MM.1S (cell line): ENCODE measurements at regions not wholly inside any gene's neighbourhood (a gene's known extent, or its start where the extent isn't known, plus 50 kb on each side); places are given as distances from the start of the nearest gene placed in this dataset.

Source experiments
- DNase-seq: peaks from one replicate; pipeline ENCODE4 v3.0.0-alpha.2; 2015
- H2AFZ ChIP-seq: fragments of 300-600 bp; sonication (generic); 2 replicates; pipeline ENCODE4 v1.6.0; 2016; ENCODE audit warnings: antibody characterized with exemption, low read length
- H3F3A ChIP-seq: fragments of 300-600 bp; sonication (generic); 2 replicates; pipeline ENCODE4 v1.6.1; 2016; ENCODE audit warnings: mild to moderate bottlenecking, antibody characterized with exemption, low read length, moderate library complexity, mixed read lengths; ENCODE audit not compliant: insufficient read depth
- H3K27ac ChIP-seq: fragments of 300-600 bp; sonication (generic); 2 replicates; pipeline ENCODE4 v1.5.1; 2016; ENCODE audit warnings: mild to moderate bottlenecking, low read length
- H3K27me3 ChIP-seq: fragments of 300-600 bp; sonication (generic); replicated peaks from 2 replicates; pipeline ENCODE4 v1.6.0; 2016; ENCODE audit warnings: low read length; ENCODE audit not compliant: insufficient read depth
- H3K36me3 ChIP-seq: fragments of 300-600 bp; sonication (generic); replicated peaks from 2 replicates; pipeline ENCODE4 v1.6.1; 2016; ENCODE audit warnings: mild to moderate bottlenecking, low read length, mixed read lengths; ENCODE audit not compliant: insufficient read depth
- H3K4me1 ChIP-seq: fragments of 300-600 bp; sonication (generic); 2 replicates; pipeline ENCODE4 v1.6.1; 2016; ENCODE audit warnings: low read length, mixed read lengths
- H3K4me2 ChIP-seq: fragments of 300-600 bp; sonication (generic); 2 replicates; pipeline ENCODE4 v1.6.0; 2016; ENCODE audit warnings: low read depth, low read length
- H3K4me3 ChIP-seq: fragments of 300-600 bp; sonication (generic); 2 replicates; pipeline ENCODE4 v1.5.1; 2016; ENCODE audit warnings: low read length, mixed read lengths
- H3K79me2 ChIP-seq: fragments of 300-600 bp; sonication (generic); 2 replicates; pipeline ENCODE4 v1.6.1; 2016; ENCODE audit warnings: mixed run types, low read length, mixed read lengths
- H3K9ac ChIP-seq: fragments of 300-600 bp; sonication (generic); 2 replicates; pipeline ENCODE4 v1.6.1; 2016; ENCODE audit warnings: low read length, mixed read lengths
- H3K9me2 ChIP-seq: fragments of 300-600 bp; sonication (generic); replicated peaks from 2 replicates; pipeline ENCODE4 v1.6.1; 2016; ENCODE audit warnings: mild to moderate bottlenecking, low read length, mixed read lengths; ENCODE audit not compliant: insufficient read depth
- H3K9me3 ChIP-seq: fragments of 300-600 bp; sonication (generic); replicated peaks from 2 replicates; pipeline ENCODE4 v1.6.1; 2016; ENCODE audit warnings: mild to moderate bottlenecking, low read length, mixed read lengths; ENCODE audit not compliant: insufficient read depth
- H4K20me1 ChIP-seq: fragments of 300-600 bp; sonication (generic); 2 replicates; pipeline ENCODE4 v1.6.1; 2016; ENCODE audit warnings: mild to moderate bottlenecking, low read length, moderate library complexity, mixed read lengths; ENCODE audit not compliant: insufficient read depth
- EZH2 ChIP-seq: fragments of 300-600 bp; sonication (generic); optimal IDR thresholded peaks from 2 replicates; pipeline ENCODE3; 2017; ENCODE audit warnings: low read depth, mild to moderate bottlenecking, antibody characterized with exemption, low read length, mixed read lengths
- EZH2phosphoT487 ChIP-seq: fragments of 300-600 bp; sonication (generic); IDR thresholded peaks from 2 replicates; pipeline ENCODE4 v1.6.1; 2018; ENCODE audit warnings: antibody characterized with exemption, low read length
- TF ChIP-seq, protein P1 (sequence below): fragments of 300-600 bp; sonication (generic); IDR thresholded peaks from 2 replicates; pipeline ENCODE4 v1.5.1; 2016; ENCODE audit warnings: antibody characterized with exemption, low read length, mixed read lengths

DNA sequence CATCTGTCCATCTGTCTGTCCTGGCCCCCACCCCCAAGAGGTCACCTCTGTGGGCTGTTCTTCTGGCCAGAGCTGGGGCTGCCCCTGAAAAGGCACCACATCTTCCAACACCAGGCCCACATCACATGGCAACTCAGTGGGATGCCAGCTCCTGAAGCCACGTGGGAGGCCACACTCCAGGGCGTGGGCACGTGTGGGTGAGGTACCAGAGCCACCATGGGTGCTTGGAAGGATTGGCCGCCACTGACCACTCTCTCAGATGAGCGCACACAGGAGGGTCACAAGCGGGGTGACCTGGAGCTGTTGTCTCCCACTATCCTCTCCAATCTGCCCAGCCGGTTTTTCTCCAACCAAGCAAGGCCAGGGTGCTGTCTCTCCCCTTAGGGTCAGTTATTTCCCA lies 197.9 kb downstream of the TFCP2L1 start:
- Histone ChIP-seq H3K9ac (no peak overlapping the region), H4K20me1 (no peaks in the 10 kb centered on the region), H3K27me3 (0 out of 2 replicates have a peak, but pooled peaks cover 4% of the 10 kb centered on the region), H3K4me2 (no peak overlapping the region), H3K4me1 (no peaks in the 10 kb centered on the region), H2AFZ (no peak overlapping the region), H3K36me3 (no peaks in the 10 kb centered on the region), H3K27ac (no peak overlapping the region), H3F3A (no peaks in the 10 kb centered on the region), H3K9me2 (no peaks in the 10 kb centered on the region), H3K4me3 (no peak overlapping the region), H3K79me2 (no peaks in the 10 kb centered on the region), H3K9me3 (no peaks in the 10 kb centered on the region)
- no peak for DNase-seq
- TF ChIP-seq EZH2phosphoT487 (no peak), EZH2 (no peak)
- TF ChIP-seq, protein P1, sequence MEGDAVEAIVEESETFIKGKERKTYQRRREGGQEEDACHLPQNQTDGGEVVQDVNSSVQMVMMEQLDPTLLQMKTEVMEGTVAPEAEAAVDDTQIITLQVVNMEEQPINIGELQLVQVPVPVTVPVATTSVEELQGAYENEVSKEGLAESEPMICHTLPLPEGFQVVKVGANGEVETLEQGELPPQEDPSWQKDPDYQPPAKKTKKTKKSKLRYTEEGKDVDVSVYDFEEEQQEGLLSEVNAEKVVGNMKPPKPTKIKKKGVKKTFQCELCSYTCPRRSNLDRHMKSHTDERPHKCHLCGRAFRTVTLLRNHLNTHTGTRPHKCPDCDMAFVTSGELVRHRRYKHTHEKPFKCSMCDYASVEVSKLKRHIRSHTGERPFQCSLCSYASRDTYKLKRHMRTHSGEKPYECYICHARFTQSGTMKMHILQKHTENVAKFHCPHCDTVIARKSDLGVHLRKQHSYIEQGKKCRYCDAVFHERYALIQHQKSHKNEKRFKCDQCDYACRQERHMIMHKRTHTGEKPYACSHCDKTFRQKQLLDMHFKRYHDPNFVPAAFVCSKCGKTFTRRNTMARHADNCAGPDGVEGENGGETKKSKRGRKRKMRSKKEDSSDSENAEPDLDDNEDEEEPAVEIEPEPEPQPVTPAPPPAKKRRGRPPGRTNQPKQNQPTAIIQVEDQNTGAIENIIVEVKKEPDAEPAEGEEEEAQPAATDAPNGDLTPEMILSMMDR, result no peak

DNA sequence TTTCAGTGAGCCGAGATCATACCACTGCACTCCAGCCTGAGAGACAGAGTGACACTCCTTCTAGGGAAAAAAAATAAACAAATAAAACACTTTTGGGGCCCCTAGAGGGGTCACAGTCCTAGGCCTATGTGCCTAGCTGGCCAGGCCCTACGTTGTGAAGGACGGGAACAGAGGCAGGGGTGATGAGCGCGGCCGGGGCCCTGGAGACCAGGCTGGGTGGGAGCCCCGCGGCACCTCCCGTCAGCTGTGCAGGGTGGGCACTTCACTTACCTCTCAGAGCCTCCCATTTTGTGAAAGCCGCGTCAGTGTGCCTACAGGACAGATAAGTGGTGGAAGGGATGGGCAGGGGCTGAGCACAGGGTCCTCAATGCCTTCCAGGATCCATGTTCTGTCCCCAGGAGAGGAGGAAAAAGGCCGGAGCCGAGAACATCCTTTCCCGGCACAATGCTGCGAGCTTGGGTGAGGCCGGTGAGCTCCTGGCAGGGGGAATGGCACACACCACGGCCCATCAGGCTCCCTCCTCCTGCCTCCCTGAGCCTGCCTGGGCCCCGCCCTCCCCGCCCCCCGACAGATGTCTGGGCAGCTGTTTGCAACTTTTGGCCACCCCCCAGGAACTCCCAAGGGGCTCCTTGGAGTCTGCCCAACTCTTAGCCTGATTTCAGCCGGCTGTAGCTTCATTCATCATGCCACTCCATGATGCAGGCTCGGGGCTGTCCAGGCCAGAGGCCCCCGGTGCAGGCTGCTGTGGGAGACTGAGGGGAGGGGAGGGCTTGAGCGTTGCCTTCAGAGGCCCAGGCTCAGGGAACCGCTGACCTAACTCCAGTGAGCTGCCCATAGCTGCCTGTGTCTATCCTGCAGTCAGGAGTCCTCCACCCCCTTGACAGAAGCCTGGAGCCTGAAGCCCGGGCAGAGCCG lies 196.5 kb downstream of the TFCP2L1 start:
- no peaks in the 10 kb centered on the region for H3K4me1 ChIP-seq
- H3K4me3 ChIP-seq, result no peak overlapping the region
- no peak for DNase-seq
- TF ChIP-seq EZH2phosphoT487 (no peak), EZH2 (no peak)
- TF ChIP-seq, protein P1, result no peak
- H3K79me2 ChIP-seq, result no peaks in the 10 kb centered on the region
- 0 out of 2 replicates have a peak, but pooled peaks cover 4% of the 10 kb centered on the region for H3K27me3 ChIP-seq
- H3F3A ChIP-seq, result no peaks in the 10 kb centered on the region
- no peak overlapping the region for H3K9ac ChIP-seq
- no peaks in the 10 kb centered on the region for H3K9me3 ChIP-seq
- H3K4me2 ChIP-seq, result no peak overlapping the region
- H3K36me3 ChIP-seq, result no peaks in the 10 kb centered on the region
- H4K20me1 ChIP-seq, result no peaks in the 10 kb centered on the region
- no peaks in the 10 kb centered on the region for H3K9me2 ChIP-seq
- no peak overlapping the region for H2AFZ ChIP-seq
- H3K27ac ChIP-seq, result no peak overlapping the region

DNA sequence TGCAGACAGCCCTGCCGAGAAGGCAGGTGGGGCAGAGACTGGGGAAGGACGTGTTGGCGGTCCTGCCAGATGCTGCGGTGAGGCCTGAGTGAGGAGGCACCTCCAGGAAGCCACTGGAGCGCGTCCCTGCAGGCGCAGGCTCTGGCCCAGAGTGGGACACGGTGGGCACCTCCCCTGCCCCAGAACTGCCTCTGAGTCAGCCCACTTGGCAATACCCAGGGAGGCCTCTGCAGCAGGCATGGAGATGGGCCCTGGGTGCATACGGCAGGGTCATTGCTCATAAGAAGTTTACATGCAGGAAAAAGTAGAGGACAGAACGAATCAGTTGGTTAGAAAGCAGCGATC lies 195.9 kb downstream of the TFCP2L1 start:
- no peaks in the 10 kb centered on the region for H3K9me3 ChIP-seq
- no peaks in the 10 kb centered on the region for H3K4me1 ChIP-seq
- no peak overlapping the region for H3K27ac ChIP-seq
- H2AFZ ChIP-seq, result no peak overlapping the region
- no peaks in the 10 kb centered on the region for H3K9me2 ChIP-seq
- 0 out of 2 replicates have a peak, but pooled peaks cover 4% of the 10 kb centered on the region for H3K27me3 ChIP-seq
- no peak overlapping the region for H3K4me3 ChIP-seq
- TF ChIP-seq EZH2phosphoT487 (no peak), EZH2 (no peak)
- TF ChIP-seq, protein P1, result no peak
- no peaks in the 10 kb centered on the region for H4K20me1 ChIP-seq
- H3K79me2 ChIP-seq, result no peaks in the 10 kb centered on the region
- H3K9ac ChIP-seq, result no peak overlapping the region
- no peaks in the 10 kb centered on the region for H3K36me3 ChIP-seq
- no peak for DNase-seq
- H3K4me2 ChIP-seq, result no peak overlapping the region
- H3F3A ChIP-seq, result no peaks in the 10 kb centered on the region
